ENCODE measurements at regions not wholly inside any gene's neighbourhood (a gene's known extent, or its start where the extent isn't known, plus 50 kb on each side); places are given as distances from the start of the nearest gene placed in this dataset.
A peak's percentile ranks its signal among the peaks of the same experiment; 100 is the strongest.

- Mint-ChIP-seq H3K4me1 (peaks cover 4% of the 10 kb centered on the region), H3K27ac (peak overlapping the region in 1 of 3 experiments; percentile 4), H3K9me3 (no peaks in the 10 kb centered on the region), H3K27me3 (ENCODE audit: low read depth) (peaks cover 4% of the 10 kb centered on the region), H3K36me3 (ENCODE audit: low read depth) (no peaks in the 10 kb centered on the region), H3K4me3 (no peak overlapping the region)
- no peak for TF ChIP-seq CTCF (IDR thresholded peaks at IDR 0.05; ENCODE audit: unreplicated experiment in 3 of 3)
Observed at GRCh38 chr10:85008488-85009184, 680.2 kb downstream of the CCSER2 start.

- Mint-ChIP-seq H3K9me3 (no peaks in the 10 kb centered on the region), H3K4me3 (no peak overlapping the region), H3K36me3 (ENCODE audit: low read depth) (no peaks in the 10 kb centered on the region), H3K27ac (no peak overlapping the region), H3K27me3 (ENCODE audit: low read depth) (peaks cover 4% of the 10 kb centered on the region), H3K4me1 (peaks cover 4% of the 10 kb centered on the region)
- TF ChIP-seq CTCF (IDR thresholded peaks at IDR 0.05; ENCODE audit: unreplicated experiment in 3 of 3): no peak
Observed at GRCh38 chr10:85012305-85012704, 683.9 kb downstream of the CCSER2 start.

GRCh38 chr10:85026878-85027467 lies 698.6 kb downstream of the CCSER2 start:
- H3K9me3 Mint-ChIP-seq: peaks cover 41% of the 10 kb centered on the region
- H3K36me3 Mint-ChIP-seq (ENCODE audit: low read depth): no peaks in the 10 kb centered on the region
- peaks cover 4% of the 10 kb centered on the region for H3K27me3 Mint-ChIP-seq (ENCODE audit: low read depth)
- H3K27ac Mint-ChIP-seq: no peak overlapping the region
- H3K4me3 Mint-ChIP-seq: no peak overlapping the region
- no peak for TF ChIP-seq CTCF (IDR thresholded peaks at IDR 0.05; ENCODE audit: unreplicated experiment in 3 of 3)
- H3K4me1 Mint-ChIP-seq: no peaks in the 10 kb centered on the region

- Mint-ChIP-seq H3K27ac (no peak overlapping the region), H3K4me3 (no peak overlapping the region), H3K4me1 (no peaks in the 10 kb centered on the region), H3K27me3 (ENCODE audit: low read depth) (no peaks in the 10 kb centered on the region), H3K36me3 (ENCODE audit: low read depth) (no peaks in the 10 kb centered on the region), H3K9me3 (peaks cover 33% of the 10 kb centered on the region)
- no peak for TF ChIP-seq CTCF (IDR thresholded peaks at IDR 0.05; ENCODE audit: unreplicated experiment in 3 of 3)
Observed at GRCh38 chr10:85032981-85033380, 704.6 kb downstream of the CCSER2 start.

- Mint-ChIP-seq H3K4me3 (no peak overlapping the region), H3K4me1 (no peaks in the 10 kb centered on the region), H3K27ac (no peak overlapping the region), H3K36me3 (ENCODE audit: low read depth) (peaks cover 4% of the 10 kb centered on the region), H3K27me3 (ENCODE audit: low read depth) (no peaks in the 10 kb centered on the region), H3K9me3 (peaks cover 25% of the 10 kb centered on the region)
- TF ChIP-seq CTCF (IDR thresholded peaks at IDR 0.05; ENCODE audit: unreplicated experiment in 3 of 3): no peak
Observed at GRCh38 chr10:85036661-85037060, 708.3 kb downstream of the CCSER2 start.

GRCh38 chr10:85039311-85039710 lies 710.9 kb downstream of the CCSER2 start:
- peaks cover 4% of the 10 kb centered on the region for H3K36me3 Mint-ChIP-seq (ENCODE audit: low read depth)
- H3K27me3 Mint-ChIP-seq (ENCODE audit: low read depth): no peaks in the 10 kb centered on the region
- H3K4me3 Mint-ChIP-seq: no peak overlapping the region
- H3K27ac Mint-ChIP-seq: no peak overlapping the region
- peaks cover 7% of the 10 kb centered on the region for H3K4me1 Mint-ChIP-seq
- H3K9me3 Mint-ChIP-seq: peaks cover 21% of the 10 kb centered on the region
- TF ChIP-seq CTCF (IDR thresholded peaks at IDR 0.05; ENCODE audit: unreplicated experiment in 3 of 3): no peak
